ENCODE measurements at regions not wholly inside any gene's neighbourhood (a gene's known extent, or its start where the extent isn't known, plus 50 kb on each side); places are given as distances from the start of the nearest gene placed in this dataset.

DNA sequence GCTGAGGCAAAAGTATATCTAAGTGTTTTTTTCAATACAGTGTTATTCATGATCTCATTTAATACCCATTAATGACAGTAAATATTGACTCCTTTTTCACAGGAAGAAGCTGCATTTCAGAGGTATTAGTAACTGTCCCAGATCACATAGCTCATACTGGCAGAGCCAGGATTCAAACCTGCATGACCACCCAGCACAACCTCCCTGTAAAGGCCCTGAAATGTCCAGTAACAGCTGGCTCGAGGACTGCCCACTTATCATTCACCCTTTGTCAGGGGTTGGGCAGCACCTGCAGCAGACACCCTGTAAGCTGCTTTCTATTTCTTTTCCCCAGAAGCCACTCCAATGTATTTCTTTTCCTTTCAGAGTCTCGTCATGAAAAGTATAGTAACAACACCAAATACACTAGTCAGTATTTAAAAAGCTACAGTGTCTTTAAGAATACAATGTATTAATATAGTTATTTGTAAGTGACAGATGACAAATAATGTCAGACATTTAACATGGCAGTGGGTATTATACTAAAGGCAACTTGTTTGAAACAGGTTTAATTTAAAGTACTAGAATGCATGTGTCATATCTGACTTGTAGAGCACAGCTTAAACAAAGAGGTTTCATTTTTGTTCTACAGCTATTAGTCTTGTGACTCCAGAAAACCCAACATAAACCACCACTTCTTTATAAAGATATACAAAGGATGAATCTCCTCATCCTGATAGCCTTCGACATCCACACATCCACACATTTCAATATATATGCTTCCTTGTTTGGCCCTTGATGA is 841.6 kb upstream of the GJE1 start:
- Histone ChIP-seq H3K36me3 (ENCODE audit: control insufficient read depth, insufficient read depth, low read length) (no peaks in the 10 kb centered on the region), H3K4me1 (ENCODE audit: control insufficient read depth, insufficient read depth, low read length) (no peaks in the 10 kb centered on the region), H3K27ac (ENCODE audit: low read length) (no peak overlapping the region), H3K4me3 (ENCODE audit: low read length) (no peak overlapping the region), H3K27me3 (ENCODE audit: control insufficient read depth, insufficient read depth, low read length) (no peaks in the 10 kb centered on the region), H3K9me3 (ENCODE audit: control insufficient read depth, low read depth, low read length) (peaks cover 3% of the 10 kb centered on the region)
- DNase-seq = no peak
- 83% methylated on average over 1 of the region's 3 CpGs for WGBS (ENCODE audit: insufficient coverage, low lambda C conversion rate)

DNA sequence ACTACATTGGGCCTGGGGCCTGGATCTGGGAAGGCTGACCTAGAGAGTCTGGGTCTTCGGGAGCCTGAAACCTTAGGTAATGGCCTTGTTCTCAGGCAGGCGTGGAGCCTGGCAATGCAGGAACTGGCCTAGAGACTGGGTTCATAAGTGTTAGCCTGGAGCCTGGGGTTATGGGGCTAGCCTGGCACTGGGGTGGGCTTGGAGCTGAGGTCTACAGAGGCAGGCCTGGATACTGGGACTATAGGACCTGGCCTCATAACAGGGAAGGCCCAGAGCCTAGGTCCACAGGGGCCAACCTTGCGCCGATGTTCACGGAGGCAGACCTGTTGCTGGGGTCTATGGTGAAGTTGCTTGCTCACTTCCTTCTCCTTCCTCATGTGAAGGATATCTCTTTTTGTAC is 843.8 kb upstream of the GJE1 start:
- WGBS (ENCODE audit: insufficient coverage, low lambda C conversion rate) = no CpG with 5 or more reads among the region's 5 CpGs

DNA sequence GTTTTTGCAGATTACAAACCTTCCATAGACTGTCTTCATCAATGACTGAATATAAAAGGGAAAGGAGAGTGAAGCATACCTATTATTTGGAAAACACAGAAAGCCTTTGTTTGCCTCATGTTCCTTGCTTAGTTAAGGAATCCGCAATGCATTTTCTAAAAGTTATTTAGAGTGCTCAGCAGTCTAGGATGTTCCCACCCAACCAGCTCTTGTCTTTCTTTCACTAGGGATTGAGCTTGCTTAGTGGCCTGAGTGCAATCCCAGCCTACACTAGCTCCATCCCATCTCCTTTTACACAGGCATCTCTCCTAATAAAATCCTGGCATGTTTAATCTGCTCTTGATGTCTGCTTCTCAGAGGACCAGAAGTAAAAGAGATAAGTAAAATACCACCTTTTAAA is 850.5 kb upstream of the GJE1 start:
- H3K36me3 ChIP-seq (ENCODE audit: control insufficient read depth, insufficient read depth, low read length) = no peaks in the 10 kb centered on the region
- peaks cover 1% of the 10 kb centered on the region for H3K9me3 ChIP-seq (ENCODE audit: control insufficient read depth, low read depth, low read length)
- H3K4me1 ChIP-seq (ENCODE audit: control insufficient read depth, insufficient read depth, low read length) = no peaks in the 10 kb centered on the region
- H3K27me3 ChIP-seq (ENCODE audit: control insufficient read depth, insufficient read depth, low read length) = no peaks in the 10 kb centered on the region
- WGBS (ENCODE audit: insufficient coverage, low lambda C conversion rate) = no CpG with 5 or more reads among the region's 1 CpG
- H3K4me3 ChIP-seq (ENCODE audit: low read length) = no peak overlapping the region
- no peak for DNase-seq
- H3K27ac ChIP-seq (ENCODE audit: low read length) = no peak overlapping the region

More for the DNA sequence above, 843.8 kb upstream of the GJE1 start:
- no peaks in the 10 kb centered on the region for H3K36me3 ChIP-seq (ENCODE audit: control insufficient read depth, insufficient read depth, low read length)
- H3K9me3 ChIP-seq (ENCODE audit: control insufficient read depth, low read depth, low read length) = peaks cover 3% of the 10 kb centered on the region
- H3K27ac ChIP-seq (ENCODE audit: low read length) = no peak overlapping the region
- H3K4me1 ChIP-seq (ENCODE audit: control insufficient read depth, insufficient read depth, low read length) = no peaks in the 10 kb centered on the region
- no peak overlapping the region for H3K4me3 ChIP-seq (ENCODE audit: low read length)
- no peak for DNase-seq
- H3K27me3 ChIP-seq (ENCODE audit: control insufficient read depth, insufficient read depth, low read length) = no peaks in the 10 kb centered on the region

DNA sequence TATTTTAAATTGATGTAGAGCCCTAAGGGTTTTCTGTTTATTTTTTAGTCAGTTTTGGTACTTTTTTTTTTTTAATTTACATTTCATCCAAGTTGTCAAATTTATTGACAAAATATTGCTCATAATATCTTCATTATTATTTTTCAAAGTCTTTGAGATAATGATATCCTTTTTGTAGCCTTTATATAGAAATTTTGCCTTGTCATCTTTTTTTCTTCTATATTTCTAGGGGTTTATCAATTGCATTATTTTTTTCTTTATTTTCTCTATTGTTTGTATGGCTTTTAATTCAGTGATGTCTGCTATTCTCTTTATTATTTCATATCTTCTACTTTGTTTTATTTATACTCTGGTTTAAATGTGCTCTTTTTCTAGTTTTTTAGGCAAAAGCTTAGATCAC is 863.0 kb upstream of the GJE1 start:
- Histone ChIP-seq H3K4me1 (ENCODE audit: control insufficient read depth, insufficient read depth, low read length) (no peaks in the 10 kb centered on the region), H3K9me3 (ENCODE audit: control insufficient read depth, low read depth, low read length) (no peaks in the 10 kb centered on the region), H3K36me3 (ENCODE audit: control insufficient read depth, insufficient read depth, low read length) (no peaks in the 10 kb centered on the region), H3K4me3 (ENCODE audit: low read length) (no peak overlapping the region), H3K27ac (ENCODE audit: low read length) (no peak overlapping the region), H3K27me3 (ENCODE audit: control insufficient read depth, insufficient read depth, low read length) (no peaks in the 10 kb centered on the region)
- DNase-seq = no peak

DNA sequence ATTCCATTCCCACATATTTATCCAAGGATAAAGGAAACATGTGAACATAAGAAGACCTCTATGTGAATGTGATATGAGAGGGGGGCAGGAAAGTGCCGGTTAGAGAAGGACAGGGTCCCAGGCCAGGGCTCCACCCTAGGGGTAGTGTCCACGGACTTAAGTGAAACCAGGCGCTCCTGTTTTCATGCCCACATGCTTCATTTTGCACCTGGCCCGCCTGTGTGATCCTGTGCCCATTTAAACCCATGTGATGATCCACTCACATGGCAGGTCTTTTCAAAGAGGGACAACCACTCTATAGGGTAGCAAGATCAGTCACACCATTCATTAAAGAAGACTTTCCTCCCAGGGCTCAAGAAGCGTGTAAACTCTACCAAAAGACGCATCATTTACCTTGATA is 865.3 kb upstream of the GJE1 start:
- H3K9me3 ChIP-seq (ENCODE audit: control insufficient read depth, low read depth, low read length) = no peaks in the 10 kb centered on the region
- no peak for DNase-seq
- H3K36me3 ChIP-seq (ENCODE audit: control insufficient read depth, insufficient read depth, low read length) = no peaks in the 10 kb centered on the region
- 100% methylated on average over 2 of the region's 6 CpGs for WGBS (ENCODE audit: insufficient coverage, low lambda C conversion rate)
- H3K27me3 ChIP-seq (ENCODE audit: control insufficient read depth, insufficient read depth, low read length) = no peaks in the 10 kb centered on the region
- H3K4me1 ChIP-seq (ENCODE audit: control insufficient read depth, insufficient read depth, low read length) = no peaks in the 10 kb centered on the region
- H3K4me3 ChIP-seq (ENCODE audit: low read length) = no peak overlapping the region
- H3K27ac ChIP-seq (ENCODE audit: low read length) = no peak overlapping the region

DNA sequence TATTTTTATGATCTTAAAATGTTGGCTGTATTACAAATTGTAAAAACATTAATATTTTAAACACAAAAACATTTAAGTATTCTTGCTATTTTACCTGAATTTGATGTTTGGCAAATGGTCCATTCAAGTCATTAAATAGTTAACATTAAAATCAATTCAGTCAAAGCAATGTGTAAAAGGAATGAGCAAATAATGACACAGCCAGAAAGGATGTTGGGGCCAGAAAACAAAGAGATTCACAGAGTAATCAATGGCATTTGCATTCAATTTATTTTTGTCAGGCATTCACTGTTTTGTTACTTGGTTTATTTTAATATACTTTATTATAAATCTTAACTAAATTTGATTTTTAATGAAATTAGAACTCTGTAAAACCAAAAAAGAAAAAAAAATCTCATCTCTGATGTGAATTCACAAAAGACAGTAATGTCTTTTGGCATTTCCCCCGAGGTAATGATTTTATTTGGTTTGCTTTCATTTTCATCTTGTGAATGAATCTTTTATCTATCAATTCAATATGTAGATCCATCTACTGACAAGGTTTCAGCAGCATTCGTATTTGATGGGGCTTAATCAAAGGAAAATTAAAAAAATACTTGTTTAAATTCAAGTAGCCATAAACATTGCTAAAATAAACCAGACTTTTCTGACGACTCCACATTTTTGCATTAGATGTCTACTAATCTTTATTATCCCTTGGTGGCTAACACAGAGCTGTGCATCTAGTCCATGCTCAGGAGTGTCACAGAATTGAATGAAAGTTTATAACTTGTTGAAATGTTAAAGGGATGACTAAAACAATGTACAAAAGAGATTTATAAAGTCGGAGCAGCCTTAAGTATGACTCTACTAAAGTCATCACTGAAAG is 866.7 kb upstream of the GJE1 start:
- H3K4me3 ChIP-seq (ENCODE audit: low read length) = no peak overlapping the region
- no peak for DNase-seq
- 16% methylated on average over 3 of the region's 4 CpGs for WGBS (ENCODE audit: insufficient coverage, low lambda C conversion rate)
- H3K27me3 ChIP-seq (ENCODE audit: control insufficient read depth, insufficient read depth, low read length) = no peaks in the 10 kb centered on the region
- H3K9me3 ChIP-seq (ENCODE audit: control insufficient read depth, low read depth, low read length) = peaks cover 3% of the 10 kb centered on the region
- no peaks in the 10 kb centered on the region for H3K36me3 ChIP-seq (ENCODE audit: control insufficient read depth, insufficient read depth, low read length)
- H3K27ac ChIP-seq (ENCODE audit: low read length) = no peak overlapping the region
- H3K4me1 ChIP-seq (ENCODE audit: control insufficient read depth, insufficient read depth, low read length) = no peaks in the 10 kb centered on the region

DNA sequence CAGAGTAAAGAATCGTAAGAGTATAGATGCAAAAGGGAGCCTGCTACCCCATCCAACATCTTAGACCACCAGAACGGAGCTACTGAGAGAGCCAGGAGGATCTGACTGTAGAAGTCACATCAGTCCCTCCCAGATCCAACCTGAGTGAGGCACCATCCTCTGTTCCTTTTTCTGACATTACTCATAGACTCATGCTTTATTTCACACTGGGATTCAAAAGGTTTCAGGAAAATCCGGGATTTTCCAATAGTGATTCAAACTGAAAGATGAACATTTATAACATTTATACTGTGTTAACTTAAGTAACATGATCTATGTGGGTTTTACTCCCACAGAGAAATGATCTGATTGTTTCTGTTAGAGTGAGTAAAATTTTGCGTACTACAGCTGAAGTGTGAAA is 868.6 kb upstream of the GJE1 start:
- Histone ChIP-seq H3K27ac (ENCODE audit: low read length) (no peak overlapping the region), H3K4me3 (ENCODE audit: low read length) (no peak overlapping the region), H3K36me3 (ENCODE audit: control insufficient read depth, insufficient read depth, low read length) (no peaks in the 10 kb centered on the region), H3K9me3 (ENCODE audit: control insufficient read depth, low read depth, low read length) (peaks cover 3% of the 10 kb centered on the region), H3K27me3 (ENCODE audit: control insufficient read depth, insufficient read depth, low read length) (no peaks in the 10 kb centered on the region), H3K4me1 (ENCODE audit: control insufficient read depth, insufficient read depth, low read length) (no peaks in the 10 kb centered on the region)
- 83% methylated on average over 1 of the region's 4 CpGs for WGBS (ENCODE audit: insufficient coverage, low lambda C conversion rate)
- DNase-seq = no peak

DNA sequence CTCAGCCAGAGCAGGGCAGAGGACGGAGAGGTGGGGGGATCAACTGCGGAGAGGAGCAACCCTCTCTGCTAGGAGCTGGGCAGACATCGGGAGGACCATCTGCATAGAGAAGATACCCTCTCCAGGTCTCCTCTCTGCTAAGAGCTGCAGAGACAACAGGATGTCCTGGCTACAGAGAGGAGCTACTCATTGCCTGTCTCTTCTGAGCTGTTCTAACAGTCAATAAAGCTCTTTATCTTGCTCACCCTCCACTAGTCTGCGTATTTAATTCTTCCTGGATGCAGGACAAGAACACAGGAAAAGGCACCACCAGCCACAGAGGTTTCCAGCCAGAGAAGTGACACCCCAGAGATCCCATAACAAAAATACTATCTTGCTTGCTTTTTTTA is 871.1 kb upstream of the GJE1 start:
- Histone ChIP-seq H3K9me3 (ENCODE audit: control insufficient read depth, low read depth, low read length) (peaks cover 3% of the 10 kb centered on the region), H3K27ac (ENCODE audit: low read length) (no peak overlapping the region), H3K4me3 (ENCODE audit: low read length) (no peak overlapping the region), H3K36me3 (ENCODE audit: control insufficient read depth, insufficient read depth, low read length) (no peaks in the 10 kb centered on the region), H3K4me1 (ENCODE audit: control insufficient read depth, insufficient read depth, low read length) (no peaks in the 10 kb centered on the region), H3K27me3 (ENCODE audit: control insufficient read depth, insufficient read depth, low read length) (no peaks in the 10 kb centered on the region)
- WGBS (ENCODE audit: insufficient coverage, low lambda C conversion rate) = no CpG with 5 or more reads among the region's 4 CpGs
- DNase-seq = no peak

DNA sequence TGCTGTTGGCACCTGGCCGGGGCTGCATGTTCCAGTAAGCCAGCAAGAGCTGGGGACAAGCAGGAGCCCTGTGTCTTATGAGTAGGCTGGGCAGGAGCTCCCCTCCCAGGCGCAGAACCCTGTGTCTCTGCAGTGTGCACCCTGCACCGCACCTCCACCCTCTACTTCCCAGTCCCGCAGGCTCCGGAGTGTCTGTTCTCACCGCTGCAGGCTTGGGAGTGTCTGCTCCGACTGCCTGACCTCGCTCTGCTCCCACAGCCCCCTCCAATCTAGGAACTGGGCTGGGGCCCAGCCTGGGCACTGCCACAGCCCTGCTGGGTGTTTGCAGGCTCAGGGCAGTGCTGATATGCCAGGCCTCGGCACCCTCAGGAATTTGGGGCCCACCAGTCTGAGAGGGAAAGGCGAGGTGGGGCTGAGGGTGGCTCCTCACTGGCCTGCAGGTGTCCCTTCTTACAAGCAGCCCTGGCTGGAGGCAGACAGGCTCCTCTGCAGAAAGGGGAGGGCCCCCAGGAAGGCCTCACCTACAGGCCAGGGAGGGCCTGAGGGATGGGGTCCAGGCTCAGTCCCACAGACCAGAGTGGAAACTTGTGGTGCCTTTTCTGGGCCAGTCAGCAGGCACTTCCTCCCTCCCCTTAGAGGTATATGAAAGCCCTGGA is 871.6 kb upstream of the GJE1 start:
- DNase-seq = no peak
- no peaks in the 10 kb centered on the region for H3K36me3 ChIP-seq (ENCODE audit: control insufficient read depth, insufficient read depth, low read length)
- no peaks in the 10 kb centered on the region for H3K4me1 ChIP-seq (ENCODE audit: control insufficient read depth, insufficient read depth, low read length)
- H3K27ac ChIP-seq (ENCODE audit: low read length) = no peak overlapping the region
- H3K9me3 ChIP-seq (ENCODE audit: control insufficient read depth, low read depth, low read length) = peaks cover 3% of the 10 kb centered on the region
- WGBS (ENCODE audit: insufficient coverage, low lambda C conversion rate) = no CpG with 5 or more reads among the region's 10 CpGs
- no peaks in the 10 kb centered on the region for H3K27me3 ChIP-seq (ENCODE audit: control insufficient read depth, insufficient read depth, low read length)
- H3K4me3 ChIP-seq (ENCODE audit: low read length) = no peak overlapping the region

DNA sequence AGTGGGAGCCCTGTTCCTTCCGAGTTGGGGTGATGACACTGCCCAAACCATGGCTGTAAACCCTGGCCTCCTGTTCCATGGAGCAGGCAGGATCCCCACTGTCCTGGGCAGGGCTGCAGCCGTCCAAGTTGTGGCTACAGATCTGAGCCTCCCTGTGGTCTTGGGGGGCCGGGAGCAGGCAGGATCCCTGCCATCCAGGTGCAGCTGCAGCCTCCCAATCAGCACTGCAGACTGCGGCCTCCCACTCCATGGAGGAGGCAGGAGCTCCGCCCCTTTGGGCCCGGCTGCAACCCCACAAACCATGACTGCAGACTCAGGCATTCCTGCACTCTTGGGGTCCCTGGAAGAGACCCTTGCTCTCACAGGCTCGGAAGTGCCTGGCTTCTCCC is 872.1 kb upstream of the GJE1 start:
- Histone ChIP-seq H3K4me3 (ENCODE audit: low read length) (no peak overlapping the region), H3K4me1 (ENCODE audit: control insufficient read depth, insufficient read depth, low read length) (no peaks in the 10 kb centered on the region), H3K36me3 (ENCODE audit: control insufficient read depth, insufficient read depth, low read length) (no peaks in the 10 kb centered on the region), H3K27ac (ENCODE audit: low read length) (no peak overlapping the region), H3K9me3 (ENCODE audit: control insufficient read depth, low read depth, low read length) (peaks cover 3% of the 10 kb centered on the region), H3K27me3 (ENCODE audit: control insufficient read depth, insufficient read depth, low read length) (no peaks in the 10 kb centered on the region)
- DNase-seq = no peak
- no CpG with 5 or more reads among the region's 7 CpGs for WGBS (ENCODE audit: insufficient coverage, low lambda C conversion rate)

Measured in large intestine (tissue), 3 donors.